GM12878 (cell line): ENCODE measurements at regions not wholly inside any gene's neighbourhood (a gene's known extent, or its start where the extent isn't known, plus 50 kb on each side); places are given as distances from the start of the nearest gene placed in this dataset.

Source experiments
- ATAC-seq: fragments of 200-7000 bp; cut with Tn5 transposase; 3 replicates; pipeline ENCODE4 v1.9.1; 2020; ENCODE audit warnings: mild to moderate bottlenecking, moderate library complexity
- BruUV-seq: library from RNA; stranded (reverse); fragments of 400-500 nt; replicated peaks from 2 replicates; lab custom pipeline; 2021; lab: Mats Ljungman, UMichigan
- CTCF ChIA-PET: fragments of 300-600 bp; sonication (Branson Sonifier 250); formaldehyde crosslinking; extraction: SDS; loops from one replicate; lab custom pipeline; 2021; ENCODE audit warnings: inconsistent platforms; lab: Yijun Ruan, JAX
- POLR2A ChIA-PET: fragments of 350-600 bp; formaldehyde crosslinking; extraction: SDS; loops from one replicate; lab custom pipeline; 2021; ENCODE audit warnings: inconsistent platforms; lab: Charles Lee
- RAD21 ChIA-PET: fragments of 300-600 bp; sonication (Branson Sonifier 250); formaldehyde crosslinking; loops from one replicate; lab custom pipeline; 2023; ENCODE audit warnings: antibody characterized with exemption; ENCODE audit not compliant: unreplicated experiment; lab: Charles Lee
- SMC1A ChIA-PET: fragments of 300-600 bp; sonication (Branson Sonifier 250); formaldehyde crosslinking; loops from one replicate; lab custom pipeline; 2023; ENCODE audit not compliant: unreplicated experiment, uncharacterized antibody; lab: Charles Lee
- DNase-seq: peaks from one replicate; pipeline ENCODE4 v3.0.0-alpha.2; 2011; ENCODE audit warnings: low read depth, low spot score
- FAIRE-seq: peaks from 3 replicates; lab custom pipeline; 2011; peaks lifted over from hg19 to GRCh38; lab: Jason Lieb, UNC
- H2AFZ ChIP-seq: 2 replicates; pipeline ENCODE4 v1.6.0; 2011; ENCODE audit warnings: low read depth, low read length, control low read depth; ENCODE audit not compliant: control insufficient read depth
- H3K27ac ChIP-seq: 2 replicates; pipeline ENCODE4 v1.5.1; 2011; ENCODE audit warnings: control low read depth; ENCODE audit not compliant: control insufficient read depth, insufficient read depth
- H3K27me3 ChIP-seq, 2 experiments: replicated peaks in 1 of 2; 2 replicates each; pipeline versions ENCODE4 v1.6.0 to v1.6.1; 2011; ENCODE audit warnings: low read length in 1 of 2; ENCODE audit not compliant: control insufficient read depth in 2 of 2, insufficient read depth in 2 of 2
- H3K36me3 ChIP-seq, 2 experiments: 2 replicates each; pipeline ENCODE4 v1.5.1; 2011; ENCODE audit warnings: low read length in 1 of 2; ENCODE audit not compliant: control insufficient read depth in 2 of 2, insufficient read depth in 2 of 2
- H3K4me1 ChIP-seq: 2 replicates; pipeline ENCODE4 v1.6.1; 2011; ENCODE audit warnings: mild to moderate bottlenecking, low read length, moderate library complexity, mixed read lengths; ENCODE audit not compliant: control insufficient read depth, insufficient read depth
- H3K4me2 ChIP-seq: 2 replicates; pipeline ENCODE4 v1.6.0; 2011; ENCODE audit warnings: control low read depth; ENCODE audit not compliant: control insufficient read depth, insufficient read depth
- H3K4me3 ChIP-seq: fragments of 200-600 bp; sonication (generic); 2 replicates; pipeline ENCODE4 v1.5.1; 2016
- H3K79me2 ChIP-seq: 2 replicates; pipeline ENCODE4 v1.6.0; 2011; ENCODE audit warnings: low read length; ENCODE audit not compliant: control insufficient read depth, insufficient read depth
- H3K9ac ChIP-seq: 2 replicates; pipeline ENCODE4 v1.8.0; 2011; ENCODE audit warnings: low read length, control low read depth, mixed read lengths; ENCODE audit not compliant: control insufficient read depth, insufficient read depth
- H3K9me3 ChIP-seq: replicated peaks from 3 replicates; pipeline ENCODE4 v1.5.1; 2011; ENCODE audit warnings: mild to moderate bottlenecking, low read length; ENCODE audit not compliant: control insufficient read depth, insufficient read depth
- H4K20me1 ChIP-seq: 2 replicates; pipeline ENCODE4 v1.6.0; 2011; ENCODE audit not compliant: control insufficient read depth, insufficient read depth
- CEBPB ChIP-seq, 2 experiments: fragments of 150-350 bp in 1 of 2; IDR thresholded peaks; 2 replicates each; pipeline ENCODE4 v1.6.1; 2012 to 2014; ENCODE audit warnings: low read depth in 2 of 2, low read length in 2 of 2, borderline replicate concordance in 1 of 2, inconsistent platforms in 1 of 2
- MTA2 ChIP-seq: fragments of 450-650 bp; IDR thresholded peaks from 2 replicates; pipeline ENCODE4 v1.6.1; 2016; ENCODE audit warnings: low read depth, mild to moderate bottlenecking, moderate library complexity
- MTA3 ChIP-seq: IDR thresholded peaks from 2 replicates; pipeline ENCODE4 v1.6.1; 2012; ENCODE audit warnings: low read length, inconsistent platforms, borderline replicate concordance
- MYB ChIP-seq: fragments of 150-350 bp; IDR thresholded peaks from 2 replicates; pipeline ENCODE4 v1.6.1; 2014; ENCODE audit warnings: mild to moderate bottlenecking, low read depth, low read length, borderline replicate concordance
- MYC ChIP-seq: IDR thresholded peaks from 2 replicates; pipeline ENCODE4 v1.6.1; 2011; ENCODE audit warnings: mild to moderate bottlenecking, low read length, moderate library complexity, inconsistent platforms; ENCODE audit not compliant: insufficient read depth, insufficient replicate concordance, insufficient read length, severe bottlenecking
- RAD21 ChIP-seq: IDR thresholded peaks from 2 replicates; pipeline ENCODE4 v1.6.1; 2011; ENCODE audit warnings: mild to moderate bottlenecking, low read depth, low read length, moderate library complexity; ENCODE audit not compliant: insufficient read depth
- SIX5 ChIP-seq: IDR thresholded peaks from 2 replicates; pipeline ENCODE4 v1.6.1; 2011; ENCODE audit warnings: mild to moderate bottlenecking, low read depth, low read length, moderate library complexity; ENCODE audit not compliant: severe bottlenecking
- SREBF1 ChIP-seq: IDR thresholded peaks from 2 replicates; pipeline ENCODE4 v1.6.1; 2012; ENCODE audit warnings: mild to moderate bottlenecking, low read length
- TBL1XR1 ChIP-seq: IDR thresholded peaks from 2 replicates; pipeline ENCODE4 v1.6.1; 2012; ENCODE audit warnings: low read depth, low read length, improper control_type of control experiment
- ZNF622 ChIP-seq: fragments of 450-650 bp; IDR thresholded peaks from 2 replicates; pipeline ENCODE4 v1.6.1; 2017; ENCODE audit warnings: mild to moderate bottlenecking, inconsistent platforms
- WGBS: methylation state at CpG from one replicate; pipeline ENCODE4 v1.1.6; 2016; ENCODE audit warnings: low lambda C conversion rate; ENCODE audit not compliant: insufficient replicate concordance, insufficient coverage; ENCODE audit errors: missing lambda C conversion rate; 5-methylcytosine and 5-hydroxymethylcytosine counted together
- in situ Hi-C: fragments of 300-500 bp; cut with MboI; formaldehyde crosslinking; loops from 9 replicates; pipeline ENCODE4 v1.14.3; 2018; ENCODE audit warnings: mixed read lengths
- intact Hi-C: fragments of 100-400 bp; cut with micrococcal nuclease; formaldehyde crosslinking; loops from one replicate; pipeline ENCODE4 v1.14.2; 2022; ENCODE audit not compliant: unreplicated experiment
- TF ChIP-seq, protein P1 (sequence below): fragments of 450-650 bp; IDR thresholded peaks from 2 replicates; pipeline ENCODE4 v1.6.1; 2017; ENCODE audit warnings: mild to moderate bottlenecking
- TF ChIP-seq, protein P2 (sequence below): IDR thresholded peaks from 2 replicates; pipeline ENCODE4 v1.6.1; 2012; ENCODE audit warnings: mild to moderate bottlenecking, low read depth, low read length

DNA sequence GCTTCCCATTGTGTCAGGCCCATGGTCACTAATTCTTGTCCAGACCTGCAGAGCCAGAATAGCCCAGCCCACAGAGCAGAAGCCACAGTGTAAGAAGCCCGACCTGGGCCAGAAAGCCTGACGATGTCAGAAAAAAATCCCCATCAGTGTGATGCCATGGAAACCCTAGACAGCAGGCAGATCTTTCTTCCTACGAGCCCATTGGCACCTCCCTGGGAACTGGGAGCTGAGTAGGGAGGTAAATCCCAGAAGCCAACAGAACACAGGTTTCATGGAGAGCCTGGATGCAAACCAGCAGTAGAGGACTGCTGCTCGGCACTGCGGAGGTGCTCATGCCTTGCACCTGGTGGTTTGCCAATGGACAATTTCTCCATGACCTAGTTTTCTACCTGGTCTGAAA lies 82.2 kb upstream of the SLC22A16 start:
- H3K27me3 ChIP-seq = no peaks in the 10 kb centered on the region; a peak in 1 of 4 replicates
- POLR2A ChIA-PET = no interaction called here
- no peaks in the 10 kb centered on the region for H4K20me1 ChIP-seq
- no peak overlapping the region for H3K4me2 ChIP-seq
- in situ Hi-C loops = no loop called here
- no peak overlapping the region for H3K4me3 ChIP-seq
- no peak overlapping the region for H3K9ac ChIP-seq
- H3K9me3 ChIP-seq = no peaks in the 10 kb centered on the region
- RAD21 ChIA-PET = no interaction called here
- ATAC-seq (0 out of 3 replicates have a peak, but pooled peaks have one; percentile 29), DNase-seq (no peak), FAIRE-seq (no peak)
- BruUV-seq = no TSS peak
- H3K36me3 ChIP-seq = no peaks in the 10 kb centered on the region
- H2AFZ ChIP-seq = no peak overlapping the region
- no peaks in the 10 kb centered on the region for H3K4me1 ChIP-seq
- TF ChIP-seq, protein P1, sequence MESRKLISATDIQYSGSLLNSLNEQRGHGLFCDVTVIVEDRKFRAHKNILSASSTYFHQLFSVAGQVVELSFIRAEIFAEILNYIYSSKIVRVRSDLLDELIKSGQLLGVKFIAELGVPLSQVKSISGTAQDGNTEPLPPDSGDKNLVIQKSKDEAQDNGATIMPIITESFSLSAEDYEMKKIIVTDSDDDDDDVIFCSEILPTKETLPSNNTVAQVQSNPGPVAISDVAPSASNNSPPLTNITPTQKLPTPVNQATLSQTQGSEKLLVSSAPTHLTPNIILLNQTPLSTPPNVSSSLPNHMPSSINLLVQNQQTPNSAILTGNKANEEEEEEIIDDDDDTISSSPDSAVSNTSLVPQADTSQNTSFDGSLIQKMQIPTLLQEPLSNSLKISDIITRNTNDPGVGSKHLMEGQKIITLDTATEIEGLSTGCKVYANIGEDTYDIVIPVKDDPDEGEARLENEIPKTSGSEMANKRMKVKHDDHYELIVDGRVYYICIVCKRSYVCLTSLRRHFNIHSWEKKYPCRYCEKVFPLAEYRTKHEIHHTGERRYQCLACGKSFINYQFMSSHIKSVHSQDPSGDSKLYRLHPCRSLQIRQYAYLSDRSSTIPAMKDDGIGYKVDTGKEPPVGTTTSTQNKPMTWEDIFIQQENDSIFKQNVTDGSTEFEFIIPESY = no peak
- no peak for TF ChIP-seq ZNF622
- TF ChIP-seq SREBF1 = no peak
- TF ChIP-seq MYB = no peak
- TF ChIP-seq MTA2 = no peak
- TF ChIP-seq, protein P2, sequence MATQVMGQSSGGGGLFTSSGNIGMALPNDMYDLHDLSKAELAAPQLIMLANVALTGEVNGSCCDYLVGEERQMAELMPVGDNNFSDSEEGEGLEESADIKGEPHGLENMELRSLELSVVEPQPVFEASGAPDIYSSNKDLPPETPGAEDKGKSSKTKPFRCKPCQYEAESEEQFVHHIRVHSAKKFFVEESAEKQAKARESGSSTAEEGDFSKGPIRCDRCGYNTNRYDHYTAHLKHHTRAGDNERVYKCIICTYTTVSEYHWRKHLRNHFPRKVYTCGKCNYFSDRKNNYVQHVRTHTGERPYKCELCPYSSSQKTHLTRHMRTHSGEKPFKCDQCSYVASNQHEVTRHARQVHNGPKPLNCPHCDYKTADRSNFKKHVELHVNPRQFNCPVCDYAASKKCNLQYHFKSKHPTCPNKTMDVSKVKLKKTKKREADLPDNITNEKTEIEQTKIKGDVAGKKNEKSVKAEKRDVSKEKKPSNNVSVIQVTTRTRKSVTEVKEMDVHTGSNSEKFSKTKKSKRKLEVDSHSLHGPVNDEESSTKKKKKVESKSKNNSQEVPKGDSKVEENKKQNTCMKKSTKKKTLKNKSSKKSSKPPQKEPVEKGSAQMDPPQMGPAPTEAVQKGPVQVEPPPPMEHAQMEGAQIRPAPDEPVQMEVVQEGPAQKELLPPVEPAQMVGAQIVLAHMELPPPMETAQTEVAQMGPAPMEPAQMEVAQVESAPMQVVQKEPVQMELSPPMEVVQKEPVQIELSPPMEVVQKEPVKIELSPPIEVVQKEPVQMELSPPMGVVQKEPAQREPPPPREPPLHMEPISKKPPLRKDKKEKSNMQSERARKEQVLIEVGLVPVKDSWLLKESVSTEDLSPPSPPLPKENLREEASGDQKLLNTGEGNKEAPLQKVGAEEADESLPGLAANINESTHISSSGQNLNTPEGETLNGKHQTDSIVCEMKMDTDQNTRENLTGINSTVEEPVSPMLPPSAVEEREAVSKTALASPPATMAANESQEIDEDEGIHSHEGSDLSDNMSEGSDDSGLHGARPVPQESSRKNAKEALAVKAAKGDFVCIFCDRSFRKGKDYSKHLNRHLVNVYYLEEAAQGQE = no peak
- TF ChIP-seq RAD21 = no peak
- TF ChIP-seq TBL1XR1 = no peak
- no peak for TF ChIP-seq CEBPB (IDR thresholded peaks at IDR 0.05; ENCODE audit: borderline replicate concordance in 1 of 2, low read depth in 2 of 2, low read length in 2 of 2)
- TF ChIP-seq SIX5 = no peak
- no peak for TF ChIP-seq MTA3
- TF ChIP-seq MYC = no peak
- SMC1A ChIA-PET = no interaction called here
- CTCF ChIA-PET = no interaction called here
- no peak overlapping the region for H3K27ac ChIP-seq
- no peaks in the 10 kb centered on the region for H3K79me2 ChIP-seq
- 43% methylated on average over 5 of the region's 5 CpGs for WGBS
- intact Hi-C loops = no loop called here
